ENCODE measurements at regions not wholly inside any gene's neighbourhood (a gene's known extent, or its start where the extent isn't known, plus 50 kb on each side); places are given as distances from the start of the nearest gene placed in this dataset.

DNA sequence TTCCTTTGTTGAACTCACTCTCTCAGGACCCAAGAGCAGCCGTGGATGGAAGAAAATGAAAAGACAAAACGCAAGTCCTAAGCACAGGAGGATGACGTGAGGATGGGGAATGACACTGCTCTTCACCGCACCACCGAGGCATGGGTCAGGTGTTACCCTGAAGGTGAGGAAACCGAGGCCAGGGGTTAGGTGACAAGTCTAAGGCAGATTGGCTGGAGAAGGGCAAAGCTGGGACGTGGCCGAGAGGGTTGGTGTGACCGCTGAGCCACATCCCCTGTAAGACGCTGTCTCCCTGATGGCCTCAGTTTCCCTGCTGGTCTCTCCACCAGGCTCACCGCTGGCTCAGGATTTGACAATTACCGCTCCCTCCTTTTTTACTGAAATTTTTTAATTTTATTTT lies 284.4 kb downstream of the CTTN start:
- POLR2A ChIA-PET (ENCODE audit: low non-redundant PET), result no interaction called here
- Histone ChIP-seq H3K9me3 (ENCODE audit: low read depth, low read length, poor library complexity, severe bottlenecking) (no peaks in the 10 kb centered on the region), H3K27ac (ENCODE audit: low read depth, low read length, poor library complexity, severe bottlenecking) (no peak overlapping the region), H3K4me1 (ENCODE audit: insufficient read depth, low read length, poor library complexity, severe bottlenecking) (no peaks in the 10 kb centered on the region), H3K27me3 (replicated peaks; ENCODE audit: insufficient read depth, low read depth, low read length, poor library complexity) (peaks cover 28% of the 10 kb centered on the region), H3K4me3 (ENCODE audit: low read depth, low read length, poor library complexity, severe bottlenecking) (no peak overlapping the region), H3K36me3 (ENCODE audit: insufficient read depth, low read length, poor library complexity, severe bottlenecking) (no peaks in the 10 kb centered on the region)
- BruUV-seq (replicated peaks), result no TSS peak
- TF ChIP-seq EZH2 (IDR thresholded peaks at IDR 0.05; ENCODE audit: borderline replicate concordance, low read depth, low read length, poor library complexity, severe bottlenecking), result no peak
- TF ChIP-seq, protein P1, sequence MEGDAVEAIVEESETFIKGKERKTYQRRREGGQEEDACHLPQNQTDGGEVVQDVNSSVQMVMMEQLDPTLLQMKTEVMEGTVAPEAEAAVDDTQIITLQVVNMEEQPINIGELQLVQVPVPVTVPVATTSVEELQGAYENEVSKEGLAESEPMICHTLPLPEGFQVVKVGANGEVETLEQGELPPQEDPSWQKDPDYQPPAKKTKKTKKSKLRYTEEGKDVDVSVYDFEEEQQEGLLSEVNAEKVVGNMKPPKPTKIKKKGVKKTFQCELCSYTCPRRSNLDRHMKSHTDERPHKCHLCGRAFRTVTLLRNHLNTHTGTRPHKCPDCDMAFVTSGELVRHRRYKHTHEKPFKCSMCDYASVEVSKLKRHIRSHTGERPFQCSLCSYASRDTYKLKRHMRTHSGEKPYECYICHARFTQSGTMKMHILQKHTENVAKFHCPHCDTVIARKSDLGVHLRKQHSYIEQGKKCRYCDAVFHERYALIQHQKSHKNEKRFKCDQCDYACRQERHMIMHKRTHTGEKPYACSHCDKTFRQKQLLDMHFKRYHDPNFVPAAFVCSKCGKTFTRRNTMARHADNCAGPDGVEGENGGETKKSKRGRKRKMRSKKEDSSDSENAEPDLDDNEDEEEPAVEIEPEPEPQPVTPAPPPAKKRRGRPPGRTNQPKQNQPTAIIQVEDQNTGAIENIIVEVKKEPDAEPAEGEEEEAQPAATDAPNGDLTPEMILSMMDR (conservative IDR thresholded peaks at IDR 0.05; ENCODE audit: low read depth, low read length), result no peak
- DNase-seq (ENCODE audit: low spot score), result no peak
- CTCF ChIA-PET, result no interaction called here
- intact Hi-C loops (cut with micrococcal nuclease; ENCODE audit: unreplicated experiment), result no loop called here

DNA sequence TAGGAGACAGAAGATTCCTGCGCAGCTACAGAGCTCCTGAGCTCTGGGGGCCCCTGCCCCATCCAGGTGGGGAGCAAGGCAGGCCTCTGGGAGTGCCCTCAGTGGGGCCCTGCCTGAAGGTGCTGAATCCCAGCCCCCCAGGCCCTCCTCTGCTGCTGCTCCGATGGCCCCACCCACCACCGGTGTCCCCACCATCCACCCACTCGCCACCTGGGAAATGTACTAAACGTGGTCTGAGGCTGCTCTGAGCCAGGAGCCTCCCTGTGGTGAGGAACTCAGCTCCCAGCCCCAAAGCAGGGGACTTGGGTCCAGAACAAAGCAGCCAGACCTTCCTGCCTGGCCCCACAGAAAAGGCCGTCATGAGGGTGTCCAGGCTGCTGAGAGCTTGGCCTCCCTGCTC lies 289.4 kb downstream of the CTTN start:
- Histone ChIP-seq H3K27ac (ENCODE audit: low read depth, low read length, poor library complexity, severe bottlenecking) (no peak overlapping the region), H3K9me3 (ENCODE audit: low read depth, low read length, poor library complexity, severe bottlenecking) (no peaks in the 10 kb centered on the region), H3K36me3 (ENCODE audit: insufficient read depth, low read length, poor library complexity, severe bottlenecking) (no peaks in the 10 kb centered on the region), H3K4me3 (ENCODE audit: low read depth, low read length, poor library complexity, severe bottlenecking) (no peak overlapping the region), H3K27me3 (replicated peaks; ENCODE audit: insufficient read depth, low read depth, low read length, poor library complexity) (peaks cover 5% of the 10 kb centered on the region), H3K4me1 (ENCODE audit: insufficient read depth, low read length, poor library complexity, severe bottlenecking) (no peaks in the 10 kb centered on the region)
- no peak for DNase-seq (ENCODE audit: low spot score)
- ChIA-PET CTCF (no interaction called here), POLR2A (ENCODE audit: low non-redundant PET) (no interaction called here)
- TF ChIP-seq EZH2 (IDR thresholded peaks at IDR 0.05; ENCODE audit: borderline replicate concordance, low read depth, low read length, poor library complexity, severe bottlenecking), result no peak
- TF ChIP-seq, protein P1 (conservative IDR thresholded peaks at IDR 0.05; ENCODE audit: low read depth, low read length), result no peak
- intact Hi-C loops (cut with micrococcal nuclease; ENCODE audit: unreplicated experiment), result no loop called here
- no TSS peak for BruUV-seq (replicated peaks)

DNA sequence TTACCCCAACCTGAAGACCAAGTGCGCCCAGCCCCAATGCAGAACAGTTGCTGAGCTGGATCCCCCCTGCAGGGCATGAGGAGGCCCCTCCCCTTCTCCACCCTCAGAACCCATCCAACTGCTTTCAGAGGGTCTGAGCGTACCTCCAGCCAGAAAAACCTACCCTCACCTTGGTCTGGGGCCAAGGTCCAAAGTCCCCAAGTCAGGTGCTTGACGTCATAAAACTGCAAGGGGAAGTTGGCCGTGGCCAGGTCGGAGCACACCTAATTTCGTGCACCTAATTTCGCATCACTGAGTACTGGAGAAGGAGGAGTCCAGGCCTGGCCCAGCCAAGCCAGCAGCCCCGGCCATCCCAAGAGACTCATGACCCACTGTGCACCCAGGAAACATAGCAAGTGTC lies 289.8 kb downstream of the CTTN start:
- ChIA-PET POLR2A (ENCODE audit: low non-redundant PET) (no interaction called here), CTCF (no interaction called here)
- Histone ChIP-seq H3K27me3 (replicated peaks; ENCODE audit: insufficient read depth, low read depth, low read length, poor library complexity) (peaks cover 5% of the 10 kb centered on the region), H3K4me3 (ENCODE audit: low read depth, low read length, poor library complexity, severe bottlenecking) (no peak overlapping the region), H3K36me3 (ENCODE audit: insufficient read depth, low read length, poor library complexity, severe bottlenecking) (no peaks in the 10 kb centered on the region), H3K27ac (ENCODE audit: low read depth, low read length, poor library complexity, severe bottlenecking) (no peak overlapping the region), H3K4me1 (ENCODE audit: insufficient read depth, low read length, poor library complexity, severe bottlenecking) (no peaks in the 10 kb centered on the region), H3K9me3 (ENCODE audit: low read depth, low read length, poor library complexity, severe bottlenecking) (no peaks in the 10 kb centered on the region)
- intact Hi-C loops (cut with micrococcal nuclease; ENCODE audit: unreplicated experiment), result no loop called here
- TF ChIP-seq EZH2 (IDR thresholded peaks at IDR 0.05; ENCODE audit: borderline replicate concordance, low read depth, low read length, poor library complexity, severe bottlenecking), result no peak
- TF ChIP-seq, protein P1 (conservative IDR thresholded peaks at IDR 0.05; ENCODE audit: low read depth, low read length), result no peak
- no TSS peak for BruUV-seq (replicated peaks)
- DNase-seq (ENCODE audit: low spot score), result no peak

Measured in A673 (cell line).